ENCODE measurements at regions not wholly inside any gene's neighbourhood (a gene's known extent, or its start where the extent isn't known, plus 50 kb on each side); places are given as distances from the start of the nearest gene placed in this dataset.

DNA sequence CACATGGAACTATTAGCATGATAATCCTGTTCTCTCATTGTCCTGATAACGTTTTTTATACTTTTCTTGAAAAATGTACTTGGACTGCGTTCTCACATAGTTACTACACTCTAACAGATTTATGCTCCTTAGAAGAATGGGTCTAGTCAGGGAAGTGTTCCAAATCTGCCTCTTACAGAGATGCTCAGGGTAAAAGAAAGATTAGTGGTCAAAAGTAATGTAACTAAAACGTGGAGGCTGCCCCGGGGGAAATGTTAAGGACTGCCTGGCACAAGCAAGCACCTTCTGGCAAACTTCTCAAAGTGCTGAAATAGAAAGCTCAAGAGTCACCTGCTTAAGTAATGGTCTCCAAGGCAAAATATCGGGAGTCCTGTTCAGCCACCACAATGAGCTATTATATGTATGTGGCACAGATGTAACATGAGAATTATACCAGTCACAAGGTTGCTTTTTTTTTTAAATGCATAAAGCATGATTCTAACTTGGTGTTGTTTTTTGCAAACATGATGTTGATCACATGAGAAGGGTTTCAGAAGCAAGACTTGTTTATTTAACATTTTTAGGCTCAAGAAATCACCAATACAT is 244.5 kb upstream of the JARID2 start:
- WGBS (ENCODE audit: low lambda C conversion rate) = 28% methylated on average over 5 of the region's 5 CpGs
- TF ChIP-seq CHD2 (IDR thresholded peaks at IDR 0.05; ENCODE audit: low read length, partially characterized antibody) (no peak), MXI1 (IDR thresholded peaks at IDR 0.05; ENCODE audit: low read depth, low read length) (no peak), TEAD4 (IDR thresholded peaks at IDR 0.05; ENCODE audit: borderline replicate concordance, insufficient read depth) (no peak), RFX5 (IDR thresholded peaks at IDR 0.05; ENCODE audit: low read length) (no peak)
- no peaks in the 10 kb centered on the region for H3K36me3 ChIP-seq (replicated peaks in 1 of 2; ENCODE audit: control insufficient read depth in 1 of 2, insufficient read depth in 2 of 2, low read length in 1 of 2)
- H3K79me2 ChIP-seq (ENCODE audit: insufficient read depth) = no peaks in the 10 kb centered on the region
- no peak for DNase-seq
- no peaks in the 10 kb centered on the region for H3K9me3 ChIP-seq
- ChIA-PET CTCF (interaction anchor here (0.6 kb wide), 1 partner anchor 241 kb away, joined by 3 read pairs; no protein-coding TSS in a partner anchor), POLR2A (no interaction called here)
- no peaks in the 10 kb centered on the region for H3K9me2 ChIP-seq
- no peak overlapping the region for H3K4me2 ChIP-seq
- no peak overlapping the region for H2AFZ ChIP-seq (ENCODE audit: low read depth)
- no peak overlapping the region for H3K9ac ChIP-seq
- H3K27ac ChIP-seq (ENCODE audit: low read depth in 2 of 2, low read length in 1 of 2) = no peak overlapping the region
- H3K27me3 ChIP-seq (ENCODE audit: insufficient read depth) = no peaks in the 10 kb centered on the region
- no peak overlapping the region for H3K4me3 ChIP-seq (ENCODE audit: low read depth in 2 of 2, low read length in 1 of 2)
- no peaks in the 10 kb centered on the region for H3F3A ChIP-seq (replicated peaks; ENCODE audit: insufficient read depth)
- no peaks in the 10 kb centered on the region for H4K20me1 ChIP-seq (ENCODE audit: insufficient read depth)
- H3K4me1 ChIP-seq (ENCODE audit: control insufficient read depth in 1 of 2, insufficient read depth in 2 of 2, low read depth in 1 of 2, low read length in 1 of 2) = no peaks in the 10 kb centered on the region; a peak in 1 of 4 replicates

DNA sequence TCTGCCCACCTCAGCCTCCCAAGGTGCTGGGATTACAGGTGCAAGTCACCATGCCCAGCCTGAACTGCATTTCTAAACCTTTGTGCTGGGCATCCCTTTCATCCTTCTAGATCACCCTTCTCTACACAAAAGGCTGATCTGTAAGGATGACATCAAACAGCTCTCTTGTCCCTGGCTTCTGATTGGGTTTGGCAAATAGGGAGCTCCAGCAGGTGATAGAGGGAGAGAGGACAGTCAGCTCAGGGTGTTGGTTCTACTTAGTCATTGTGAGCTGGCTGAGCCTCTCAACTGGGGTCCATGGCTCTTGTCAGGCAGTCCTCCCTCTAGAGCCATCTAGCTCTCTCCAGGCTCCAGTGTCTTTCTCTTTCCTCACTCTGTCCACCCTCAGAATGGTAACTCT is 237.6 kb upstream of the JARID2 start:
- ChIA-PET POLR2A (no interaction called here), CTCF (no interaction called here)
- Histone ChIP-seq H3K9ac (no peak overlapping the region), H3K4me2 (no peak overlapping the region), H4K20me1 (ENCODE audit: insufficient read depth) (no peaks in the 10 kb centered on the region), H3K4me3 (ENCODE audit: low read depth in 2 of 2, low read length in 1 of 2) (no peak overlapping the region), H3K79me2 (ENCODE audit: insufficient read depth) (no peaks in the 10 kb centered on the region), H3K36me3 (replicated peaks in 1 of 2; ENCODE audit: control insufficient read depth in 1 of 2, insufficient read depth in 2 of 2, low read length in 1 of 2) (no peaks in the 10 kb centered on the region), H3F3A (replicated peaks; ENCODE audit: insufficient read depth) (no peaks in the 10 kb centered on the region), H3K27ac (ENCODE audit: low read depth in 2 of 2, low read length in 1 of 2) (no peak overlapping the region), H3K4me1 (ENCODE audit: control insufficient read depth in 1 of 2, insufficient read depth in 2 of 2, low read depth in 1 of 2, low read length in 1 of 2) (no peaks in the 10 kb centered on the region), H2AFZ (ENCODE audit: low read depth) (no peak overlapping the region), H3K9me3 (no peaks in the 10 kb centered on the region), H3K9me2 (no peaks in the 10 kb centered on the region), H3K27me3 (ENCODE audit: insufficient read depth) (no peaks in the 10 kb centered on the region)
- TF ChIP-seq RFX5 (IDR thresholded peaks at IDR 0.05; ENCODE audit: low read length) (no peak), EZH2phosphoT487 (IDR thresholded peaks at IDR 0.05; ENCODE audit: borderline replicate concordance, low read depth) (no peak), MEF2A (IDR thresholded peaks at IDR 0.05; ENCODE audit: borderline replicate concordance, low read depth) (no peak), ELF1 (IDR thresholded peaks at IDR 0.05) (no peak), TEAD4 (IDR thresholded peaks at IDR 0.05; ENCODE audit: borderline replicate concordance, insufficient read depth) (no peak), FOXJ3 (CRISPR knock-in tag; IDR thresholded peaks at IDR 0.05) (no peak), IRF3 (IDR thresholded peaks at IDR 0.05; ENCODE audit: low read depth, low read length) (no peak), GATA2 (CRISPR knock-in tag; IDR thresholded peaks at IDR 0.05) (no peak), POLR2AphosphoS5 (IDR thresholded peaks at IDR 0.05; ENCODE audit: low read depth, low read length) (no peak), ZBTB33 (IDR thresholded peaks at IDR 0.05; ENCODE audit: borderline replicate concordance, low read depth) (no peak)
- TF ChIP-seq, protein P1, sequence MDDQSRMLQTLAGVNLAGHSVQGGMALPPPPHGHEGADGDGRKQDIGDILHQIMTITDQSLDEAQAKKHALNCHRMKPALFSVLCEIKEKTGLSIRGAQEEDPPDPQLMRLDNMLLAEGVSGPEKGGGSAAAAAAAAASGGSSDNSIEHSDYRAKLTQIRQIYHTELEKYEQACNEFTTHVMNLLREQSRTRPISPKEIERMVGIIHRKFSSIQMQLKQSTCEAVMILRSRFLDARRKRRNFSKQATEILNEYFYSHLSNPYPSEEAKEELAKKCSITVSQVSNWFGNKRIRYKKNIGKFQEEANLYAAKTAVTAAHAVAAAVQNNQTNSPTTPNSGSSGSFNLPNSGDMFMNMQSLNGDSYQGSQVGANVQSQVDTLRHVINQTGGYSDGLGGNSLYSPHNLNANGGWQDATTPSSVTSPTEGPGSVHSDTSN (IDR thresholded peaks at IDR 0.05) = no peak
- no peak for DNase-seq

Data from SK-N-SH (cell line).